ENCODE measurements at regions not wholly inside any gene's neighbourhood (a gene's known extent, or its start where the extent isn't known, plus 50 kb on each side); places are given as distances from the start of the nearest gene placed in this dataset.
"Not testable (repeated sequence)": the region's sequence is repeated elsewhere in the genome, so short reads cannot be mapped to it uniquely, and the experiment has no call there.

DNA sequence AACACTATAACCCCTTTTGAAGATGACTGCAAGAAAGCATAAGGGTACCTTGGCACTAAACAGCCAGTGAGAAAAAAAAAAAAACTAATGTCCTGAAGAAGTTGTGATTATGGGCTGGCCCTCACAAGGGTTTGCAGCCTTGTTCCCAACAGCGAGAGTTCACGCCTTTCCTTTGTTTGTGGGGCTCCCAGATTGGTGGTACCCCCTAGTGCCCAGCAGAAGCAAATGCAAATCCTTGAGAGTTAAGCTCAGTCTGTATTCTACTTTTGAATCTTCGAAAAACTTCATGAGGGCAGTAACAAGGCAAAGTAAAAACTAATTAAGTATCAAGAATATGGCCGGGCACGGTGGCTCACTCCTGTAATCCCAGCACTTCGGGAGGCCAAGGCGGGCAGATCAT lies 238.9 kb upstream of the LMO3 start:
- Histone ChIP-seq H3K4me1 (ENCODE audit: control insufficient read depth, insufficient read depth, low read length) (no peaks in the 10 kb centered on the region), H3K27me3 (ENCODE audit: control insufficient read depth, insufficient read depth, low read length) (no peaks in the 10 kb centered on the region), H3K36me3 (ENCODE audit: control insufficient read depth, insufficient read depth, low read length) (no peaks in the 10 kb centered on the region), H3K4me3 (ENCODE audit: low read length) (no peak overlapping the region), H3K27ac (ENCODE audit: low read length) (no peak overlapping the region), H3K9me3 (replicated peaks; ENCODE audit: control insufficient read depth, low read depth, low read length) (no peaks in the 10 kb centered on the region)
- no peak for DNase-seq
- 90% methylated on average over 3 of the region's 7 CpGs for WGBS (ENCODE audit: insufficient coverage)

GRCh38 chr12:16833376-16834015 lies 227.5 kb upstream of the LMO3 start:
- Histone ChIP-seq H3K27me3 (ENCODE audit: control insufficient read depth, insufficient read depth, low read length) (no peaks in the 10 kb centered on the region), H3K4me3 (ENCODE audit: low read length) (no peak overlapping the region), H3K9me3 (replicated peaks; ENCODE audit: control insufficient read depth, low read depth, low read length) (no peaks in the 10 kb centered on the region), H3K27ac (ENCODE audit: low read length) (no peak overlapping the region), H3K36me3 (ENCODE audit: control insufficient read depth, insufficient read depth, low read length) (no peaks in the 10 kb centered on the region), H3K4me1 (ENCODE audit: control insufficient read depth, insufficient read depth, low read length) (no peaks in the 10 kb centered on the region)
- WGBS (ENCODE audit: insufficient coverage) = no CpG with 5 or more reads among the region's 2 CpGs
- DNase-seq = no peak

GRCh38 chr12:16828891-16829290 lies 222.9 kb upstream of the LMO3 start:
- Histone ChIP-seq H3K4me1 (ENCODE audit: control insufficient read depth, insufficient read depth, low read length) (no peaks in the 10 kb centered on the region), H3K36me3 (ENCODE audit: control insufficient read depth, insufficient read depth, low read length) (no peaks in the 10 kb centered on the region), H3K27ac (ENCODE audit: low read length) (no peak overlapping the region), H3K4me3 (ENCODE audit: low read length) (no peak overlapping the region), H3K9me3 (replicated peaks; ENCODE audit: control insufficient read depth, low read depth, low read length) (peaks cover 4% of the 10 kb centered on the region), H3K27me3 (ENCODE audit: control insufficient read depth, insufficient read depth, low read length) (no peaks in the 10 kb centered on the region)
- no CpG with 5 or more reads among the region's 2 CpGs for WGBS (ENCODE audit: insufficient coverage)
- DNase-seq = no peak

DNA sequence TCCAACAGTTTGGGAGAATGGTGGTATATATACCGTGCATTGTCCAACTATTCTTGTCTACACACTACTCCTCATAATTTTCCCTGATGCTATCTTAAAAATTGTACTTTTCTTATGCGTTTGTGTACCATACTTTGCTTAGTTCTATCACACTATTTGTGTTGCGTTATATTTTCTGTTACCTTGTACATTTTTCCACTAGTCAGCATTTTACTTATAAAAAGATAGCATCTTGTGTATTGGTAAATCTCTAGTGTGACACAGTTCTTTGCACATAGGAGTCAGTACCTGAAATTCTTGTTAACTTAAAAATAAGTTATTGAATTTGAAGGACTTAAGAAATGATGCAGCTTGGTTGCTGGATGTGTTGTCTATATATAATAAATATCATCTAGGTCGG lies 201.8 kb upstream of the LMO3 start:
- WGBS (ENCODE audit: insufficient coverage) = no CpG with 5 or more reads among the region's 4 CpGs
- H3K36me3 ChIP-seq (ENCODE audit: control insufficient read depth, insufficient read depth, low read length) = no peaks in the 10 kb centered on the region
- no peaks in the 10 kb centered on the region for H3K9me3 ChIP-seq (replicated peaks; ENCODE audit: control insufficient read depth, low read depth, low read length)

DNA sequence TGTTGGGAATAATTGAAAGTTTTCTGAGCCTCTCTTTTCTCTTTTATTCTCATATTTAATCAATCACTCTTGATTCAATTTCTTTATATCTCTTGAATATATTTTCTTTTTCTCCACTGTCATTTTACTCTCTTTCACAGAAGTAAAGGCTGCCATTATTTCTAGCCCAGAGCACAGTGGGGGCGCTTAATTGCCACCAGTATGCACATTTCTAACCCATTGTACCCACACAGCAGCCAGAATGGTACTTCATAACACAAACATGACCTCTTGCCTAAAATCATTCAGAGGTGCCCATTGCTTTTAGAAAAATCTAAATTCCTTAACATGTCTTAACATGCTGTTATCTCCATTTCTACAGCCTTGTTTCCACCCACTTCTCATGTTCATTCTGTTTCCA lies 190.2 kb upstream of the LMO3 start:
- no peaks in the 10 kb centered on the region for H3K27me3 ChIP-seq (ENCODE audit: control insufficient read depth, insufficient read depth, low read length)
- H3K27ac ChIP-seq (ENCODE audit: low read length) = no peak overlapping the region
- H3K9me3 ChIP-seq (replicated peaks; ENCODE audit: control insufficient read depth, low read depth, low read length) = no peaks in the 10 kb centered on the region
- H3K36me3 ChIP-seq (ENCODE audit: control insufficient read depth, insufficient read depth, low read length) = no peaks in the 10 kb centered on the region
- no peak overlapping the region for H3K4me3 ChIP-seq (ENCODE audit: low read length)
- WGBS (ENCODE audit: insufficient coverage) = 57% methylated on average over 1 of the region's 1 CpG
- no peaks in the 10 kb centered on the region for H3K4me1 ChIP-seq (ENCODE audit: control insufficient read depth, insufficient read depth, low read length)
- DNase-seq = no peak

More for the DNA sequence above, 201.8 kb upstream of the LMO3 start:
- H3K4me3 ChIP-seq (ENCODE audit: low read length) = no peak overlapping the region
- H3K4me1 ChIP-seq (ENCODE audit: control insufficient read depth, insufficient read depth, low read length) = no peaks in the 10 kb centered on the region
- no peak overlapping the region for H3K27ac ChIP-seq (ENCODE audit: low read length)
- no peaks in the 10 kb centered on the region for H3K27me3 ChIP-seq (ENCODE audit: control insufficient read depth, insufficient read depth, low read length)
- DNase-seq = no peak

GRCh38 chr12:16789204-16789790 lies 183.3 kb upstream of the LMO3 start:
- DNase-seq = peak; percentile 5
- H3K27me3 ChIP-seq (ENCODE audit: control insufficient read depth, insufficient read depth, low read length) = no peaks in the 10 kb centered on the region
- H3K27ac ChIP-seq (ENCODE audit: low read length) = no peak overlapping the region
- no peaks in the 10 kb centered on the region for H3K9me3 ChIP-seq (replicated peaks; ENCODE audit: control insufficient read depth, low read depth, low read length)
- H3K36me3 ChIP-seq (ENCODE audit: control insufficient read depth, insufficient read depth, low read length) = no peaks in the 10 kb centered on the region
- H3K4me3 ChIP-seq (ENCODE audit: low read length) = no peak overlapping the region
- H3K4me1 ChIP-seq (ENCODE audit: control insufficient read depth, insufficient read depth, low read length) = no peaks in the 10 kb centered on the region
- WGBS (ENCODE audit: insufficient coverage) = 47% methylated on average over 3 of the region's 8 CpGs

DNA sequence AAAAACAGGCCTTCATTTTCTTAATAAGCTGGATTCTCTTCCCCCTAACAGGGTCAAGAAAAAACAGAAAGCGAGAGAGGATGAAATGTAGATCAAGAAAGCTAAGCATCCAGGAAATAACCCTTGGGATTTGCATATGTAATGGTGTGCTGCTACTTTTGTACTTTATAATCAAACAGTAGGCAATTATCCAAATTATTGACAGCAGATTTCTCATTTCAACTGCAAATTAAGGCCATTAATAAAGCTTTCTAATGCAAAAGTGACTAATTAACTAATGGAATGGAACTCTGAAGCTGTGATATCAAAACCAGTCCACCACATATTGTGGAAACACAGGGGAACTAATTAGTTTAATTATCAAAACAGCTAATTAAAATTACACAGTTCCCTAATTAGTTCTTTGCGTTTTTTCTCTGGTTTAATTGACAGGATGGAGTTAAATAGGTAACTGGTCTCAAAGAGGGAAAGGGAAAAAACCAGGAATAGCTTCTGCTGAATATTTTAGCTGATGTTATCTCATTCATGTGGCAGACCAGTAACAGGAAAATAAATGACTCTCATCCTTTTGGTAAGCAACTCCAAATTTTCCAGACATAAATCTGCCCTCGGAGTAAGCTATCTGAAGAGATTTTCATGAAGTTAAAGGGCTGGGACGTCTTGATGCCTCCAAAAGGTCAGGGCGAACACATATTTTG lies 182.7 kb upstream of the LMO3 start:
- WGBS (ENCODE audit: insufficient coverage) = no CpG with 5 or more reads among the region's 5 CpGs
- H3K4me3 ChIP-seq (ENCODE audit: low read length) = no peak overlapping the region
- H3K27me3 ChIP-seq (ENCODE audit: control insufficient read depth, insufficient read depth, low read length) = no peaks in the 10 kb centered on the region
- no peaks in the 10 kb centered on the region for H3K9me3 ChIP-seq (replicated peaks; ENCODE audit: control insufficient read depth, low read depth, low read length)
- DNase-seq = no peak
- no peaks in the 10 kb centered on the region for H3K4me1 ChIP-seq (ENCODE audit: control insufficient read depth, insufficient read depth, low read length)
- H3K27ac ChIP-seq (ENCODE audit: low read length) = no peak overlapping the region
- no peaks in the 10 kb centered on the region for H3K36me3 ChIP-seq (ENCODE audit: control insufficient read depth, insufficient read depth, low read length)

DNA sequence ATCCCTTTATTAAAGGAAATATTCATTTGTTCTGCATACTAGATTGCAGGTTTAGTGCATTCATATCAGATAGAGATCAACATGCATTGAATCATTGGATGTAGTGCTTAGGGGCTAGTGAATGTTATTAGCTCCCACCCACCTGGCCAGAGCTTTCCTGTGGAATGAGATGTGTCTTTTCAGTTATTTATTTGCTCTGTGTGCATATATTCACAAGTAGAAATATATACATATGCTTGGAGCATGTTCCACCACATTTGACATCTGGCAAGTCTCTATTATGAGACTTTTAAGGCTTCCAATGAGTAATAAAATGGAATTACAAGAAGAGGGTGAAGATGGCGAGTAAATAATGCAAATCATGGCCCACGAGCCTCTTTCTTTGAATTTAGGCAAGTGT lies 180.0 kb upstream of the LMO3 start:
- H3K27me3 ChIP-seq (ENCODE audit: control insufficient read depth, insufficient read depth, low read length) = no peaks in the 10 kb centered on the region
- no peaks in the 10 kb centered on the region for H3K4me1 ChIP-seq (ENCODE audit: control insufficient read depth, insufficient read depth, low read length)
- H3K36me3 ChIP-seq (ENCODE audit: control insufficient read depth, insufficient read depth, low read length) = no peaks in the 10 kb centered on the region
- no peak for DNase-seq
- H3K4me3 ChIP-seq (ENCODE audit: low read length) = no peak overlapping the region
- no CpG with 5 or more reads among the region's 2 CpGs for WGBS (ENCODE audit: insufficient coverage)
- H3K9me3 ChIP-seq (replicated peaks; ENCODE audit: control insufficient read depth, low read depth, low read length) = no peaks in the 10 kb centered on the region
- no peak overlapping the region for H3K27ac ChIP-seq (ENCODE audit: low read length)

DNA sequence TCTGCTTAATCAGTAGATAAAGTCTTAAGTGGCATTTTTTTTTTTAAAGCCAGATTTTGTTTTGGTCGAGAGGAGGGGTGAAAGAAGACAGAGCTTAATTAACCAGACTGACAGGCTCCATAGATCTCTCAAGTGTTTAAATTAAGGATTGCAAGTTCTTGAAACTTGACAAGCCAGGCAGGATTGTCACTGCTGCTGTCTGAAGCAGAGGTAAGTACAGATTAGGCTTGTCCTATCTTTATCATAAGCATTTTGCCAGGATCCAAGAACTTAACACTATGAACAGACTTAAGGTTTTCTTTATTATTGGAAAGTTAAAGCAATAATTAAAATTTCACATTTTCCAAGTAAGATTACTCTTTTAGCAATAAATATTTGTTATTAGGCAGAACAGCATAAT lies 179.6 kb upstream of the LMO3 start:
- H3K4me3 ChIP-seq (ENCODE audit: low read length) = no peak overlapping the region
- no peaks in the 10 kb centered on the region for H3K27me3 ChIP-seq (ENCODE audit: control insufficient read depth, insufficient read depth, low read length)
- DNase-seq = no peak
- no peak overlapping the region for H3K27ac ChIP-seq (ENCODE audit: low read length)
- no peaks in the 10 kb centered on the region for H3K36me3 ChIP-seq (ENCODE audit: control insufficient read depth, insufficient read depth, low read length)
- no peaks in the 10 kb centered on the region for H3K9me3 ChIP-seq (replicated peaks; ENCODE audit: control insufficient read depth, low read depth, low read length)
- 20% methylated on average over 1 of the region's 1 CpG for WGBS (ENCODE audit: insufficient coverage)
- no peaks in the 10 kb centered on the region for H3K4me1 ChIP-seq (ENCODE audit: control insufficient read depth, insufficient read depth, low read length)

DNA sequence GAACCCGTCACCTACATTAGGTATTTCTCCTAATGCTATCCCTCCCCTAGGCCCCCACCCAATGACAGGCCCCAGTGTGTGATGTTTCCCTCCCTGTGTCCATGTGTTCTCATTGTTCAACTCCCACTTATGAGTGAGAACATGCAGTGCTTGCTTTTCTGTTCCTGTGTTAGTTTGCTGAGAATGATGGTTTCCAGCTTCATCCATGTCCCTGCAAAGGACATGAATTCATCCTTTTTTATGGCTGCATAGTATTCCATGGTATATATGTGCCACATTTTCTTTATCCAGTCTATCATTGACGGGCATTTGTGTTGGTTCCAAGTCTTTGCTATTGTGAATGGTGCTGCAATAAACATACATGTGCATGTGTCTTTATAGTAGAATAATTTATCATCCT lies 163.2 kb upstream of the LMO3 start:
- not testable (repeated sequence) for H3K27me3 ChIP-seq (ENCODE audit: control insufficient read depth, insufficient read depth, low read length); H3K4me1 ChIP-seq (ENCODE audit: control insufficient read depth, insufficient read depth, low read length); H3K4me3 ChIP-seq (ENCODE audit: low read length); H3K9me3 ChIP-seq (replicated peaks; ENCODE audit: control insufficient read depth, low read depth, low read length); H3K27ac ChIP-seq (ENCODE audit: low read length); H3K36me3 ChIP-seq (ENCODE audit: control insufficient read depth, insufficient read depth, low read length); DNase-seq
- no CpG with 5 or more reads among the region's 2 CpGs for WGBS (ENCODE audit: insufficient coverage)
